LNCaP clone FGC (cell line): ENCODE measurements at regions not wholly inside any gene's neighbourhood (a gene's known extent, or its start where the extent isn't known, plus 50 kb on each side); places are given as distances from the start of the nearest gene placed in this dataset.
"Not testable (repeated sequence)": the region's sequence is repeated elsewhere in the genome, so short reads cannot be mapped to it uniquely, and the experiment has no call there.

Experiments
- DNase-seq: peaks from one replicate; pipeline ENCODE4 v3.0.0-alpha.2; 2011; ENCODE audit warnings: low read depth
- H3K4me3 ChIP-seq: 2 replicates; pipeline ENCODE4 v1.5.1; 2011; ENCODE audit warnings: mild to moderate bottlenecking, low read depth, low read length, control low read depth
- TF ChIP-seq, protein P1 (sequence below): IDR thresholded peaks from 2 replicates; pipeline ENCODE4 v1.5.1; 2012; ENCODE audit warnings: mild to moderate bottlenecking; ENCODE audit not compliant: control insufficient read depth, insufficient read depth; ENCODE audit errors: extremely low read depth

DNA sequence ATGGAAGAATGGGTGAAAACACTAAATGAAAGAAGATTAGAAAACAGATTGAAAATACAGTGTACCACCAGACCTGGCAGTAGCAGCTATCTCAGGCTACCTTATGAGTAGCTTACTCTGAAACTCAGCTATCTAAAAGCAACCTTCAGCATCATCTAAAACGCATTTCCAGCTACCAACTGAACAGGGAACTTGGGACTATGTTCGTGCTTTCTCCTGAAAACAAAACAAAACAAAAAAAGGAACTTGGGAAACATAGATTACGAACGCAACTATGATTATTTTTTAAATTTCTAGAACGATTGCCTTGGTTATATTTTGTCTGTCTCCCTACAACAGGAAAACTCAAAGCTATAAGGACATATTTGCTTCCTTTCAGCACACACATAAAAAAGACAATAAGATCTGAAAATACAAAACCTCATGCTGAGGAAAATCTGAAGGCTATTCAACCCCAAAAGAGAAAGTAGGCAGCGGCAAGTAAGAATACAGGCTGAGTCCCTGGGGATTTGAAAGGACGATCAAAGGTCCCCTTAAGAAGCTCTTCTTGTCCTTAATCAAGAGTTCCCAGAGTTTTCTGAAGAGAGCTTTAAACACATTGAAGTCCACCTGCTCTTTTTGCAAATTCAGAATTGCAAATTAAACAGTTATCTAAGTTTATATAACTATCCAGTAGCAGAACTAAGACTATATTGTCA is 53.4 kb downstream of the OR2K2 start:
- TF ChIP-seq, protein P1, sequence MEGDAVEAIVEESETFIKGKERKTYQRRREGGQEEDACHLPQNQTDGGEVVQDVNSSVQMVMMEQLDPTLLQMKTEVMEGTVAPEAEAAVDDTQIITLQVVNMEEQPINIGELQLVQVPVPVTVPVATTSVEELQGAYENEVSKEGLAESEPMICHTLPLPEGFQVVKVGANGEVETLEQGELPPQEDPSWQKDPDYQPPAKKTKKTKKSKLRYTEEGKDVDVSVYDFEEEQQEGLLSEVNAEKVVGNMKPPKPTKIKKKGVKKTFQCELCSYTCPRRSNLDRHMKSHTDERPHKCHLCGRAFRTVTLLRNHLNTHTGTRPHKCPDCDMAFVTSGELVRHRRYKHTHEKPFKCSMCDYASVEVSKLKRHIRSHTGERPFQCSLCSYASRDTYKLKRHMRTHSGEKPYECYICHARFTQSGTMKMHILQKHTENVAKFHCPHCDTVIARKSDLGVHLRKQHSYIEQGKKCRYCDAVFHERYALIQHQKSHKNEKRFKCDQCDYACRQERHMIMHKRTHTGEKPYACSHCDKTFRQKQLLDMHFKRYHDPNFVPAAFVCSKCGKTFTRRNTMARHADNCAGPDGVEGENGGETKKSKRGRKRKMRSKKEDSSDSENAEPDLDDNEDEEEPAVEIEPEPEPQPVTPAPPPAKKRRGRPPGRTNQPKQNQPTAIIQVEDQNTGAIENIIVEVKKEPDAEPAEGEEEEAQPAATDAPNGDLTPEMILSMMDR = no peak
- H3K4me3 ChIP-seq = no peak overlapping the region
- no peak for DNase-seq

DNA sequence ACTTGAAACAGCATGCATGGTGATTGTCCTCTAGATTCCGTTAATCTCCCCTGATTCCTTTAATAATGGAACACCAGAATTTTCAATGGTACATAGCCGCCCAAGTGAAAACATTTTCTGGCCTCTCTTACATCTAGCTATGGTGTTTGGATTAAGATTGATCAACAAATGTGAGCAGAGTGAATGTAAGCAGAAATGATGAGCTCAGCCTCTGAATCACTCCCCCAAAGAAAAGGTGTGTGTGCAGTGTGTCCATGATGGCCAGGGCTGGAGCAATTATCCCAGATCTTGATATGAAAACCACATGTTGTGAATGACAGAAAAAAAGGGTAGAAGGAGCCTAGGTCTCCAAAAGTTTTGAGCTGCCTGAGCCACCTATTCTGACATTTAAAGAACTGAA is 55.3 kb downstream of the OR2K2 start:
- TF ChIP-seq, protein P1 = no peak
- no peak for DNase-seq
- H3K4me3 ChIP-seq = no peak overlapping the region

DNA sequence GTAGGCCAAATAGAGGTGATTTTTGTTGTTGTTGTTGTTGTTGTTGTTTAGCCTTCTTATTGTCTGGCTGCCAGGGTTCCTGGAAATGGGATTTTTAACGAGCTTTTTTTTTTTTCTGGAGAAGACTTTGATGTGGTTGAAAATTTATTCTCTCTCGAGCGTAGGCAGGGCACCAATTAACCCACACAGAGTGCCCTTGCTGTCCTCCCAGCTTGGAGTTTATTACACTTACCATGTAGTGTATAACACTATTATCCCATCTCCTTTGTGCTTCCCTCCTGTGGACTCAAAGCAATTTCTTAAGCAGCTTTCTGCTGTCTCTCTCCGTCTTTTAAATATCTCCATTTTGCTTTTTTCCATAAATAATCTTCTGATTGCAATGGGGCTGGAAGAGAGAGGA is 57.4 kb downstream of the OR2K2 start:
- TF ChIP-seq, protein P1 = no peak
- no peak for DNase-seq
- H3K4me3 ChIP-seq = no peak overlapping the region

DNA sequence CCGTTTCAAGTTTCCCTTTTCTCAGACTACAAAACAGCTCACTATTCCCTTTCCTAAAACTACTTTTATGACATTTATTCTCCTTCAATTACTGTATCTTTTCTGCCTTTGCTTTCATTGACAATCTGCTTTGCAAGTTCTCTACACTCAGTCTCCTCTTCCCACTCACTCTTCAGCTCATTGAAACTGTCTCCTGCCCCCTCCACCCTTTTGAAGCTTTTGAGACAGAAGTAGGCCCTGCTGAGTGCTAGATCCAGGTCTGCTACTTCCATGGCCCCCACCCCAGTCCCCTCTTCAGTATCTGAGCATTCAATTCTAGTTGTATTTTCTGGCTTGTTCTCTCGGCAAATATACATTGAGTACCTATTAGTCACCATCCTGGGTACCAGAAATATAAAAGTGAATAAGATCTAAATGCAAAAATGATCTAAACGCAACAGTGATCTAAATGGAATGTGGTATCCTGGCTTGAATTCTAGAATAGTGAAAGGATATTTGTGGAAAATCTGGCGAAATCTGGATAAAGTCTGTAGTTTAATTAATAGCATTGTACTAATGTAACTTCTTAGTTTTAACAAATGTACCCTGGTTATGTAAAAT is 58.4 kb downstream of the OR2K2 start:
- no peak overlapping the region for H3K4me3 ChIP-seq
- TF ChIP-seq, protein P1 = no peak
- no peak for DNase-seq

DNA sequence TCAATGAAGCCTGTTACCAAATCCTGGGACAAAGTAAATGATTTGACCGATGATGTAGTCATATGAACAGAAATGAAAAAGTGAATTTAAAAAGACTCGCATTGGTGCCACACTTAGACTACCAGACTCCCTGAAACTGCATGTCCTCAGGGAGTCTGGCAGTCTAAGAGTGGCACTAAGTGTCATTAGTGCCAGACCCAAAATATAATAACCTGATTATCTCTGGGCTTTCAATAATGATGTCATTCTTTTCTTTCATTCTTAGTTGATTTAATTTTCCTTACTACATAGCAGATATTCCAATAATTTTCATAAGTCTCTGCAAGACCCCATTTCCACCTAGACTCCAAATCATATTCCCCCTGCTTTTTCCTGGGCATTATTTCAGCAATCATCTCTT is 59.0 kb downstream of the OR2K2 start:
- DNase-seq = no peak
- H3K4me3 ChIP-seq = no peak overlapping the region
- TF ChIP-seq, protein P1 = no peak

DNA sequence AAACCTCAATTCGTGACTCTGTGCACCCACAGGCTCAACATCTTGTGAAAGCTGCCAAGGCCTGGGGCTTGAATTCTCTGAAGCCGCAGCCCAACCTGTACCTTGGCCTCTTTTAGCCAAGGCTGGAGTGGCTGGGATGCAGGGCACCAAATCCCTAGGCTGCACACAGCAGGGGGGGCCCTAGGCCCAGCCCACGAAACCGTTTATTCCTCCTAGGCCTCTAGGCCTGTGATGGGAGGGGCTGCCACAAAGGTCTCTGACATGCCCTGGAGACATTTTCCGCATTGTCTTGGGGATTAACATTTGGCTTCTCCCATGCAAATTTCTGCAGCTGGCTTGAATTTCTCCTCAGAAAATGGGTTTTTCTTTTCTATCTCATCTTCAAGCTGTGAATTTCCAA is 64.0 kb downstream of the OR2K2 start:
- not testable (repeated sequence) for DNase-seq, H3K4me3 ChIP-seq

DNA sequence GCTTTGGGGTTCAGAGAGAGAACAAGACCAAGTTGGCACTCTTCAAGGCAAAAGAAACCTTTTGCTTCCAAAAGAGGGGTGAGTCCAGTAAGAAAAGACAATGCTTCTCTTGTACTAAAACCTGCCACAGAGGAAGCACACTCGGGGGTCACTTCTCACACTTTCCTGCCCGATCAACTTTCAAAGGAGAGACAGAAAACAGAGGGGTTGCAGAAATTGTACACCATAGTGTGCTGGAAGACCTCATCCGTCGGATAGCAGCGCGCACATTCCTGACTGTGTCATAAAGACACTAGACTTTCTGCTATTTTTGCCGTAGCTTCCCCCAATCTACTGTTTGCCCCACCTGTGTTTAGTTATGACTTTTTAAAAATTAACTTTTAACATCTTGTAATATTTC is 66.9 kb downstream of the OR2K2 start:
- TF ChIP-seq, protein P1 = no peak
- no peak overlapping the region for H3K4me3 ChIP-seq
- no peak for DNase-seq
